ENCODE measurements at regions not wholly inside any gene's neighbourhood (a gene's known extent, or its start where the extent isn't known, plus 50 kb on each side); places are given as distances from the start of the nearest gene placed in this dataset.

DNA sequence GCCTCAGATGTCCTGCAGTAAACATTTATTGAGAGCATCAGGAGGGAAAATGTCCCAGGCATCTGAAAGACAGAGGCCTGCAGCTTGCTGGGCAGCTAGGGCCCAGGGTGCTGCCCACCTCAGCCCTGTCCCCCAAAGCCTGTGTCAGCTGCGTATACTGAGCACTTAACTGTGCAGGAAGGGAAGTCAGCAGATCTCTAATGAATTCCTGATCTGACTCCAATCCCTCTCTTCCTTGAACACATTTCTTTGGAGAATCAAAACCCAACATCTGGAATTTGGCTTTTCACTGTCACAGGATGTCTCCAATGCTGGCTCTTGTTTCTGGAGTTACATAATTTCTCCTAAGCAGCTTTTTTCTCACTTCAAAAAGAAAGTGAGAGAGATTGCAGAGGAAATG lies 364.7 kb upstream of the NFE2L3 start:
- no peaks in the 10 kb centered on the region for H3K4me1 ChIP-seq (ENCODE audit: control insufficient read depth in 2 of 2, insufficient read depth in 2 of 2, low read length in 2 of 2)
- 100% methylated on average over 1 of the region's 1 CpG for WGBS (ENCODE audit: insufficient coverage)
- H3K27me3 Mint-ChIP-seq, result peaks cover 34% of the 10 kb centered on the region
- H3K4me3 Mint-ChIP-seq, result no peak overlapping the region
- H3K4me3 ChIP-seq (ENCODE audit: control extremely low read depth in 1 of 5, extremely low read depth in 1 of 5, insufficient read depth in 1 of 5, low read depth in 2 of 5, low read length in 4 of 5), result no peak overlapping the region
- no peaks in the 10 kb centered on the region for H3K79me2 ChIP-seq (ENCODE audit: control insufficient read depth, insufficient read depth, low read length)
- no peak overlapping the region for H3K4me2 ChIP-seq (replicated peaks; ENCODE audit: low read depth, low read length, poor library complexity, severe bottlenecking)
- intact Hi-C loops (cut with micrococcal nuclease), result no loop called here
- no peaks in the 10 kb centered on the region for H4K20me1 ChIP-seq (ENCODE audit: control insufficient read depth, insufficient read depth, low read length, poor library complexity, severe bottlenecking)
- H3K27ac Mint-ChIP-seq, result no peak overlapping the region
- no peaks in the 10 kb centered on the region for H3K9me3 Mint-ChIP-seq (ENCODE audit: insufficient read depth)
- no peaks in the 10 kb centered on the region for H3K36me3 ChIP-seq (replicated peaks in 1 of 2; ENCODE audit: control extremely low read depth in 1 of 2, control insufficient read depth in 1 of 2, extremely low read depth in 1 of 2, insufficient read depth in 2 of 2, low read length in 1 of 2)
- CTCF ChIA-PET, result no interaction called here
- no peak for ATAC-seq (ENCODE audit: low read depth)
- no peak overlapping the region for H3K9ac ChIP-seq (ENCODE audit: low read length)
- H3K4me1 Mint-ChIP-seq, result no peaks in the 10 kb centered on the region
- TF ChIP-seq, protein P1, sequence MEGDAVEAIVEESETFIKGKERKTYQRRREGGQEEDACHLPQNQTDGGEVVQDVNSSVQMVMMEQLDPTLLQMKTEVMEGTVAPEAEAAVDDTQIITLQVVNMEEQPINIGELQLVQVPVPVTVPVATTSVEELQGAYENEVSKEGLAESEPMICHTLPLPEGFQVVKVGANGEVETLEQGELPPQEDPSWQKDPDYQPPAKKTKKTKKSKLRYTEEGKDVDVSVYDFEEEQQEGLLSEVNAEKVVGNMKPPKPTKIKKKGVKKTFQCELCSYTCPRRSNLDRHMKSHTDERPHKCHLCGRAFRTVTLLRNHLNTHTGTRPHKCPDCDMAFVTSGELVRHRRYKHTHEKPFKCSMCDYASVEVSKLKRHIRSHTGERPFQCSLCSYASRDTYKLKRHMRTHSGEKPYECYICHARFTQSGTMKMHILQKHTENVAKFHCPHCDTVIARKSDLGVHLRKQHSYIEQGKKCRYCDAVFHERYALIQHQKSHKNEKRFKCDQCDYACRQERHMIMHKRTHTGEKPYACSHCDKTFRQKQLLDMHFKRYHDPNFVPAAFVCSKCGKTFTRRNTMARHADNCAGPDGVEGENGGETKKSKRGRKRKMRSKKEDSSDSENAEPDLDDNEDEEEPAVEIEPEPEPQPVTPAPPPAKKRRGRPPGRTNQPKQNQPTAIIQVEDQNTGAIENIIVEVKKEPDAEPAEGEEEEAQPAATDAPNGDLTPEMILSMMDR (IDR thresholded peaks at IDR 0.05), result no peak
- no peak for TF ChIP-seq EZH2 (IDR thresholded peaks at IDR 0.05; ENCODE audit: borderline replicate concordance, insufficient read depth, low read depth, low read length, poor library complexity, severe bottlenecking)
- no peak for DNase-seq
- H3K9me3 ChIP-seq (ENCODE audit: control extremely low read depth in 1 of 3, control insufficient read depth in 2 of 3, insufficient read depth in 1 of 3, low read length in 2 of 3), result no peaks in the 10 kb centered on the region
- H3K27me3 ChIP-seq (replicated peaks in 1 of 4; ENCODE audit: control extremely low read depth in 1 of 4, control insufficient read depth in 3 of 4, insufficient read depth in 4 of 4, low read length in 3 of 4), result no peaks in the 10 kb centered on the region
- no peak overlapping the region for H3K27ac ChIP-seq (ENCODE audit: low read length in 2 of 2)
- H2AFZ ChIP-seq (ENCODE audit: insufficient read depth, low read depth, low read length, poor library complexity, severe bottlenecking), result no peak overlapping the region
- POLR2A ChIA-PET, result no interaction called here

DNA sequence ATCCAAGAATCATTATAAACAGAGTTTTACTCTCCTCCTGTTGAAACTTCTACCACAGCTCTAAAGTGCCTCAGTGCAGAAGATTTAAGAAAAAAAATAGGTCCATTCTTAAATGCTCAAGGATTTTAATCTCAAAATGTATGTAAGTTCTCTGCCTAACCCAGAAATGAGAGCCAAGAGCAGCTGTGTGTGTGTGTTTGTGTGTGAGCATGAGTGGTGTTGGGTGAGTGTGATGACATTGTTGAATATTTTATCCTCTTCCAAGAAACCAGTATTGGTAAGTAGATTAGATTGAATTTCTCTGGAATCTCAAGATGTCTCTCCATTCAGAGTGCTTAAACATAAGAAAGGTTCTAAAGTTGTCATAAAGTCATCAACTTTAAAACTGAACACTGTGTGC lies 363.6 kb upstream of the NFE2L3 start:
- Histone ChIP-seq H3K36me3 (replicated peaks in 1 of 2; ENCODE audit: control extremely low read depth in 1 of 2, control insufficient read depth in 1 of 2, extremely low read depth in 1 of 2, insufficient read depth in 2 of 2, low read length in 1 of 2) (no peaks in the 10 kb centered on the region), H3K27me3 (replicated peaks in 1 of 4; ENCODE audit: control extremely low read depth in 1 of 4, control insufficient read depth in 3 of 4, insufficient read depth in 4 of 4, low read length in 3 of 4) (peaks cover 0 to under 1% (median 0%) of the 10 kb centered on the region in 4 experiments), H4K20me1 (ENCODE audit: control insufficient read depth, insufficient read depth, low read length, poor library complexity, severe bottlenecking) (no peaks in the 10 kb centered on the region), H3K27ac (ENCODE audit: low read length in 2 of 2) (no peak overlapping the region), H3K9ac (ENCODE audit: low read length) (no peak overlapping the region), H3K79me2 (ENCODE audit: control insufficient read depth, insufficient read depth, low read length) (no peaks in the 10 kb centered on the region), H3K9me3 (ENCODE audit: control extremely low read depth in 1 of 3, control insufficient read depth in 2 of 3, insufficient read depth in 1 of 3, low read length in 2 of 3) (no peaks in the 10 kb centered on the region), H3K4me1 (ENCODE audit: control insufficient read depth in 2 of 2, insufficient read depth in 2 of 2, low read length in 2 of 2) (no peaks in the 10 kb centered on the region), H2AFZ (ENCODE audit: insufficient read depth, low read depth, low read length, poor library complexity, severe bottlenecking) (no peak overlapping the region), H3K4me3 (ENCODE audit: control extremely low read depth in 1 of 5, extremely low read depth in 1 of 5, insufficient read depth in 1 of 5, low read depth in 2 of 5, low read length in 4 of 5) (no peak overlapping the region), H3K4me2 (replicated peaks; ENCODE audit: low read depth, low read length, poor library complexity, severe bottlenecking) (no peak overlapping the region)
- ChIA-PET POLR2A (no interaction called here), CTCF (no interaction called here)
- H3K4me3 Mint-ChIP-seq, result no peak overlapping the region
- DNase-seq (no peak), ATAC-seq (ENCODE audit: low read depth) (no peak)
- H3K9me3 Mint-ChIP-seq (ENCODE audit: insufficient read depth), result no peaks in the 10 kb centered on the region
- intact Hi-C loops (cut with micrococcal nuclease), result no loop called here
- peaks cover 34% of the 10 kb centered on the region for H3K27me3 Mint-ChIP-seq
- no peaks in the 10 kb centered on the region for H3K4me1 Mint-ChIP-seq
- TF ChIP-seq, protein P1 (IDR thresholded peaks at IDR 0.05), result no peak
- no peak for TF ChIP-seq EZH2 (IDR thresholded peaks at IDR 0.05; ENCODE audit: borderline replicate concordance, insufficient read depth, low read depth, low read length, poor library complexity, severe bottlenecking)
- H3K27ac Mint-ChIP-seq, result no peak overlapping the region
